GM12865 (cell line): ENCODE measurements at regions not wholly inside any gene's neighbourhood (a gene's known extent, or its start where the extent isn't known, plus 50 kb on each side); places are given as distances from the start of the nearest gene placed in this dataset.

Source experiments
- DNase-seq: peaks from one replicate; pipeline ENCODE4 v3.0.0; 2010; ENCODE audit warnings: low read depth
- H3K4me3 ChIP-seq: 2 replicates; pipeline ENCODE4 v1.5.1; 2011; ENCODE audit warnings: mild to moderate bottlenecking, low read depth, low read length, control low read depth
- CTCF ChIP-seq: IDR thresholded peaks from 2 replicates; pipeline ENCODE4 v1.5.1; 2011; ENCODE audit warnings: low read length, control low read depth, low read depth, inconsistent platforms; ENCODE audit not compliant: insufficient read depth; ENCODE audit errors: missing control alignments

- no peak overlapping the region for H3K4me3 ChIP-seq
- no peak for TF ChIP-seq CTCF
Observed at GRCh38 chr2:78125042-78125441, 602.9 kb upstream of the LRRTM4 start.

GRCh38 chr2:78127424-78127823 is 605.2 kb upstream of the LRRTM4 start:
- TF ChIP-seq CTCF: no peak
- no peak for DNase-seq
- H3K4me3 ChIP-seq: no peak overlapping the region

More at GRCh38 chr2:78125042-78125441, 602.9 kb upstream of the LRRTM4 start:
- no peak for DNase-seq

DNA sequence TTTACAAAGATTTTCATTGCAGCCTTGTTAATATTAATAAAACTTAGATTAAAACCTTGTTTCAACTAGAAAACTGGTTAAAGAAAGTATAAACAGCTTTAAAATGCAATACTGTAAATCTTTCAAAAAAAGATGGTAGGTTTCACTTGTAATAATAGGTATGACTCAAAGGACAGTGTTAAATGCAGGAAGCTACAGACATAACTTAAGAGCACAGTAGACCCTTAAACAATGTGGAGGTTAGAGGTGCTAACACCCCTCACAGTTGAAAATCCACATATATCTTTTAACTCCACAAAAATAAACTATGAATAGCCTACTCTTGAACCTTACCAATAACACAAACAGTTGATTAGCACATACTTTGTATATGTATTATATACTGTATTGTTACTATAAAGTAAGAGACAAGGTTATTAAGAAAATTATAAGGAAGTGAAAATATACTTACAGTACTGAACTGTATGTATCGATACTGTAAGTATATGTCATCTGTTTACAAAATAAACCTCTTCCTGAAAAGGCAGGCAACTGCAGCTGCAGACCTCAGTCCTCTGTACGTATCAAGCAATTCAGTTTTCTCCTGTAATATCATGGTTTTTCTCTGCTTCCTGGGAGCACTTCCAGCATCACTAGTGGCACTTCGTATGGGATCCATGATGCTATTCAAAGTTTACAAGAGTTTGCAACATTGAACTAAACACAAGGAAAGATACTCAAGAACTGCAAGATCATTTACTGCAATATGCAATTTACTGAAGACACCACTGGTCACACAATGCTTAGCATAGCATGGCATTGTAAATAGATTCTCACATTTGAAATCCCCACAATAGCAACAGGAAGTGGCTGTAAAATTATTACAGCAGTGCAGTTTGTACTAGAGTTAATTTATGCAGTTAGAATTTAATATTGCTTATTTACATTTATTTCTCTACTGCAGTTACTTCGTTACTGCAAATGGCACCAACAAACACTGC is 610.5 kb upstream of the LRRTM4 start:
- H3K4me3 ChIP-seq: no peak overlapping the region
- DNase-seq: no peak
- TF ChIP-seq CTCF: no peak

GRCh38 chr2:78145395-78145996 is 623.3 kb upstream of the LRRTM4 start:
- no peak for DNase-seq
- no peak for TF ChIP-seq CTCF
- no peak overlapping the region for H3K4me3 ChIP-seq

DNA sequence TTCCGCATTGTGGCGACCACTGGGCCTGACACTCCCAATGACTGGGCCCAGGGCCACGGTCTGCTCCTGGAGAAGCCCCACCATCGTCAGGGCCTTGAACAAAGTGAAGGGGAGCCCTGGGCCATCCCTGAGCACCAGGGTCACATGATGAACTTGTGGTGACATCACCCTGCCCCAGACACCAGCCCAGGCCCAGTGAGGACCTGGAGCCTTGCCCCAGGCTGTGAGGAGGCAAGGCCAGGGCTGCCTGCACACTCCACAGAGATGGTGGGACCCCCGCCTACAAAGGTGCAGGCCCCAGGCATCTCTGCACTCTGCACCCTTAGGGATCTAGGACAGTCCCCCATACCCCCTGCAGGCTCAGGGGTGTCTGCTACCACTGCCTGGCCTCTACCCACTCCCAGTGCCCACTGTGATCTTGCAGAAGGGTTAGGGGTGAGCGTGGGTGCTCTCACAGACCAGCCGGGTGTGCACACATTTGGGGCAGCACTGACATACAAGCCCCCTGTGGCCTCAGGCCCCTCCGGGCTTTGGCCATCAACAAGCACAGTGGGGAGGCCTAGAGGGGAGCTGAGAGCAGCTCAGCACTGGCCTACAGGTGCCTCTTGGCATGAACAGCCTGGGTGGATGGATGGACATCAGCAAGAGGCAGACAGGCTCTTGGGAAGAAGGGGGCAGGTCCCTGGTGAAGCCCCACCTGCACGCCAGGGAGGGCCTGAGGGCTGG is 624.0 kb upstream of the LRRTM4 start:
- no peak for DNase-seq
- no peak for TF ChIP-seq CTCF
- H3K4me3 ChIP-seq: no peak overlapping the region

DNA sequence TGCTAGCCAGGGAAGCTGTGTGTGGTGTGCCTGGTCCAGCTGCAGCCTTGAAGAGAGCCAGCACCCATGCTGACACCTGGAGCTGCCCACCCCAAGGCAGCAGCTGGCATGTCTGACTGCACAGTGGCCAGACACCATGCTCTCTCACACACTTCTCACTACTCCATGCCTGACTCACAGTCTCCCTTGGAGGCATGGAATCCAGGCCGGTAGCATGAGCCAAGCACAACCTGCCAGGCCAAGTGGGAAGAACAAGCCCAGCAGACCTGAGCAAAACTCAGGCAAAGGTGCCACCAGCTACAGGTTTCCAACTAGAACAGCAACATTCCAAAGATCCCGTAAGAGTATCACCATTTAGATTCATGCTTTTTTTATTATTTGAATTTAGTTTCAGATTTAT is 625.3 kb upstream of the LRRTM4 start:
- no peak overlapping the region for H3K4me3 ChIP-seq
- DNase-seq: no peak
- TF ChIP-seq CTCF: no peak
